ENCODE measurements at regions not wholly inside any gene's neighbourhood (a gene's known extent, or its start where the extent isn't known, plus 50 kb on each side); places are given as distances from the start of the nearest gene placed in this dataset.

DNA sequence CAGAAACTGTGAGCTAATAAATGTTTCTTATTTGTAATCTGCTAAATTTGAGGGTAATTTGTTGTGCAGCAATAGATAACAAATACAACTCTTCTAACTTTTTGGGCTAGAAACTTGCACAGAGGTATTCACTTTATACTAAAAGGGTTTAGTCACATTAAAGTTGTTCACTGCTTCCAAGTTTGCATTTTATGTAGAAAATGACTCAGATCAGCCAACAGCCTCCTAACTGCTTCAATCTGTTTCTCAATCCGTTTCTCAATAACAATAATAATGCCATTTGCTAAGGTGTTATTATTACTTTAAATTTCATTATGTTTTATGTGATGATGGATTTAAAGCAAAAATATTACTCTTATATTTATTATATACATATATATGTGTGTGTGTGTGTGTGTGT, 213.9 kb downstream of the CENPW start:
- TF ChIP-seq, protein P1, sequence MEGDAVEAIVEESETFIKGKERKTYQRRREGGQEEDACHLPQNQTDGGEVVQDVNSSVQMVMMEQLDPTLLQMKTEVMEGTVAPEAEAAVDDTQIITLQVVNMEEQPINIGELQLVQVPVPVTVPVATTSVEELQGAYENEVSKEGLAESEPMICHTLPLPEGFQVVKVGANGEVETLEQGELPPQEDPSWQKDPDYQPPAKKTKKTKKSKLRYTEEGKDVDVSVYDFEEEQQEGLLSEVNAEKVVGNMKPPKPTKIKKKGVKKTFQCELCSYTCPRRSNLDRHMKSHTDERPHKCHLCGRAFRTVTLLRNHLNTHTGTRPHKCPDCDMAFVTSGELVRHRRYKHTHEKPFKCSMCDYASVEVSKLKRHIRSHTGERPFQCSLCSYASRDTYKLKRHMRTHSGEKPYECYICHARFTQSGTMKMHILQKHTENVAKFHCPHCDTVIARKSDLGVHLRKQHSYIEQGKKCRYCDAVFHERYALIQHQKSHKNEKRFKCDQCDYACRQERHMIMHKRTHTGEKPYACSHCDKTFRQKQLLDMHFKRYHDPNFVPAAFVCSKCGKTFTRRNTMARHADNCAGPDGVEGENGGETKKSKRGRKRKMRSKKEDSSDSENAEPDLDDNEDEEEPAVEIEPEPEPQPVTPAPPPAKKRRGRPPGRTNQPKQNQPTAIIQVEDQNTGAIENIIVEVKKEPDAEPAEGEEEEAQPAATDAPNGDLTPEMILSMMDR (IDR thresholded peaks at IDR 0.05; ENCODE audit: control insufficient read depth, insufficient read depth, low read depth, low read length, missing control alignments) = no peak
- H3K4me3 ChIP-seq (ENCODE audit: control insufficient read depth, low read depth, low read length) = no peak overlapping the region
- no peak for DNase-seq (ENCODE audit: low read depth)

DNA sequence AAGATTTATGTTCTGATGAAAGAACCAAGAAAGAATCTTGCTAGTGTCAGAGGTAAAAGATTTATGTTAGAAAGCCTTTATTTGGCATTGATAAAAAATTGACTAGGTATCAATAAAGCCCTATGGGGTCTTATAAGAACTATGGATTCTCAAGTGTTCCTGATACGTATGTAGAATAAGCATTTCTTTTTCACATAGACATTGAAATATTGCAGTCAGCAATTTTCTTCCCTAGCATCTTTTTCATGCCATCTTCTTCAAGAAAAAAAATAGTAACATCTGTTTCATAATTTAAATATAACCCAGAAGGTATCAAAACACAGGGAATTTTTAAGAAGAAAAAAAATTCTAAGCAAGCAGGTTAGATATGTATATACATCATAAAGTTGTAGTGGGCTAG, 230.6 kb downstream of the CENPW start:
- TF ChIP-seq, protein P1 (IDR thresholded peaks at IDR 0.05; ENCODE audit: control insufficient read depth, insufficient read depth, low read depth, low read length, missing control alignments) = no peak
- H3K4me3 ChIP-seq (ENCODE audit: control insufficient read depth, low read depth, low read length) = no peak overlapping the region
- DNase-seq (ENCODE audit: low read depth) = no peak

DNA sequence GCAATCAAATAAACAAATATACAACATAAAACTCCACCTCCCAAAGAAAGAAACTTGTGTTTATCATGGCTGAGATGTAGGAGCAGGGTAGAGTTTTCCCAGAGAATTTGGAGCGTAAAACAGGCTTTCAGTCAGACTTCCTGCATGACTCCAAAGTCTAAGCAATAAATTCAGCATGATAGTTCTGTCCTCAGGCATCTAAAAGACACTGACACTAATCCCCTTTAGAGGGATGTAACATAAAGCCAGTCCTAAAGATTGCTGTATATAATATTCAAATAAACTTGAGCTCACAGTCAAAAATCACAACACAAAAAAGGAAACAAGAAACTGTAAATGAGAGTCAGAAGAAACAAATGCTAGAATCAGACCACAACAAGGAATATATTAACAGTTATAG, 234.4 kb downstream of the CENPW start:
- DNase-seq (ENCODE audit: low read depth) = no peak
- no peak overlapping the region for H3K4me3 ChIP-seq (ENCODE audit: control insufficient read depth, low read depth, low read length)
- TF ChIP-seq, protein P1 (IDR thresholded peaks at IDR 0.05; ENCODE audit: control insufficient read depth, insufficient read depth, low read depth, low read length, missing control alignments) = no peak

DNA sequence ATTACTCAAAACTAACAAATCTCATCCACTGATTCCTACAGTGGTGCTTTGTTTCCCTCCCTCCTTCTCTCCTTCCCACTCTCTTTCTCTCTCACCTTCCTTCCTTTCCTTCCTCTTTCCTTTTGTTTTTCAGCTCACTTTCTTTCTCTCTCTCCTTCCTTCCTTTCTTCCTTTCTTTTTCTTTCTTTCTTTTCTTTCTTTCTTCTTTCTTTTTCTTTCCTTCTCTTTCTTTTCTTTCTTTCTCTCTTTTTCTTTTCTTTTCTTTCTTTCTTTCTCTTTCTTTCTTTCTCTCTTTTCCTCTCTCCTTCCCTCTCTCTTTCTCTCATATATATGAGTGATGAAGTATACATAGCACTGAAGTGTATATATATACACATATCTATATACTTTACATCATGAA, 241.4 kb downstream of the CENPW start:
- TF ChIP-seq, protein P1 (IDR thresholded peaks at IDR 0.05; ENCODE audit: control insufficient read depth, insufficient read depth, low read depth, low read length, missing control alignments) = no peak
- no peak overlapping the region for H3K4me3 ChIP-seq (ENCODE audit: control insufficient read depth, low read depth, low read length)
- DNase-seq (ENCODE audit: low read depth) = no peak

DNA sequence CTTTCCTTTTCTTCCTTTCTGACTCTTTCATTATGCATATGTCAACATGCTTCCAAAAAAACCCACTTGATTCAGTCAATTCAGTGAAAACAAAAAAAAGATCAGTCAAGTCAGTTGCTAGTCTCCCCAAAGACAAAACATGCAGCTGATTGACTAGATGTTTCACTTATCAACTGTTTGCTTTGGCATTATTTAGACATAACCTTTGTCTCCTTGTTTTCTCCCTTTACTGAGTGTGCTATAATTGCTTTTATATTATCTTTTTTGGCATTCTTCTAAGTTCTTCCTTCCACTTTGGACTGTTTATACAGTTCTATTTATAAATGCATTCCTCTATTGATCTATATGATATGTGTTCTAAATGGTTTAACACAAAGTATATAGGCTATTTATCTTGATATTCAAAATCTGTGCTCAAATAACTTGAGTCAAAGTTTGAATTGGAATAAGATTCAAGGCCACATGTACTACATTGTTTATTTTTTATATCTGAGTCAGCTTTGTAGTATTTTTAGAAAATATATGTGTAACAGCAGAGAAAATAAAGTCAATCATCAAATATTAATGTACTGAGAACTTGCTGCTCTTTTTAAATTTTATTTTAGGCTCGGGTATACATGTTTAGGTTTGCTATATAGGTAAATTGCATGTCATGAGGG, 260.5 kb downstream of the CENPW start:
- no peak overlapping the region for H3K4me3 ChIP-seq (ENCODE audit: control insufficient read depth, low read depth, low read length)
- no peak for DNase-seq (ENCODE audit: low read depth)
- TF ChIP-seq, protein P1 (IDR thresholded peaks at IDR 0.05; ENCODE audit: control insufficient read depth, insufficient read depth, low read depth, low read length, missing control alignments) = no peak

DNA sequence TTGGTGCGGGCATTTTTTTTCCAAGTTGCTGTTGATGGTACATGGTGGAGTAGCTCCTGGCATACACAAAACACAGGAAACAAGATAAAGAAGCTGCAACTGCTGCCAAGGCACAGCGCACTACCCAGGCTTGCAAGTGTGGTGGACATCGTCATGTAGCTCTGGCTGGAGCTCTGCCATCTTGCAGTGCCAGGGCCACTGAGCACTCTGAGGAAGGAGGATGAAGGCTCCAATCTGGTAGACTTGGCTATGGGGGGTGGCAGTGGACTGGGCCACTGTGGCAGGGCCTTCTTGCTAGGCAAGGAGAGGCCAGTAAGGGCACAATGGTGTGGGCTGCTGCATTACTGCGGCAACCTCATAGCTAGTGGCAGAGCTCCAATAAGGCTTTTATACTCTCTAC, 263.5 kb downstream of the CENPW start:
- H3K4me3 ChIP-seq (ENCODE audit: control insufficient read depth, low read depth, low read length) = no peak overlapping the region
- TF ChIP-seq, protein P1 (IDR thresholded peaks at IDR 0.05; ENCODE audit: control insufficient read depth, insufficient read depth, low read depth, low read length, missing control alignments) = no peak
- no peak for DNase-seq (ENCODE audit: low read depth)

Data from AG09309 (cell line).